ENCODE measurements at regions not wholly inside any gene's neighbourhood (a gene's known extent, or its start where the extent isn't known, plus 50 kb on each side); places are given as distances from the start of the nearest gene placed in this dataset.

DNA sequence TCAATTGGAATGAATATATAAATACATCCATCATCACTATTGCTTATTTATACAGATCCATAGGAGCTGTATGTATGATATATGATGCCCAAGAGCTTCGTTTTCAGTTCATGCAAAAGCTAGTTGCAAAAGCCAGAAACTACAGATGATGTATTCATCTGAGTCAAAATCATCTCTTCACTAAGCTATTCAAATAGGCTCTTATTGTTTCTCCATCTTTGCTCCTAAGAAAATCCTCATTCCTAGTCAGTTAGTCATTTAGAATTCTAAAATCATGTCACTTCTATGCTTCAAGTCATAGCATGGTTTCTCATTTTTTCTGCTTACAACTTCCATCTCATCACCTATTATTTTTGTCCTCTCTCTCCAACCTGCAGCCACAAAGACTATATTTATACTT is 300.1 kb upstream of the TRAM1L1 start:
- no peaks in the 10 kb centered on the region for H3K4me1 ChIP-seq (ENCODE audit: control insufficient read depth, insufficient read depth, low read length)
- no peaks in the 10 kb centered on the region for H3K36me3 ChIP-seq (ENCODE audit: insufficient read depth, low read length)
- H3K27me3 ChIP-seq (ENCODE audit: control insufficient read depth, insufficient read depth, low read length) = no peaks in the 10 kb centered on the region
- H3K4me3 ChIP-seq (ENCODE audit: low read length) = no peak overlapping the region
- no peak overlapping the region for H3K4me2 ChIP-seq (ENCODE audit: low read length)
- no peaks in the 10 kb centered on the region for H3K9me3 ChIP-seq (replicated peaks; ENCODE audit: low read length)
- H3K9ac ChIP-seq (ENCODE audit: low read depth, low read length) = no peak overlapping the region

DNA sequence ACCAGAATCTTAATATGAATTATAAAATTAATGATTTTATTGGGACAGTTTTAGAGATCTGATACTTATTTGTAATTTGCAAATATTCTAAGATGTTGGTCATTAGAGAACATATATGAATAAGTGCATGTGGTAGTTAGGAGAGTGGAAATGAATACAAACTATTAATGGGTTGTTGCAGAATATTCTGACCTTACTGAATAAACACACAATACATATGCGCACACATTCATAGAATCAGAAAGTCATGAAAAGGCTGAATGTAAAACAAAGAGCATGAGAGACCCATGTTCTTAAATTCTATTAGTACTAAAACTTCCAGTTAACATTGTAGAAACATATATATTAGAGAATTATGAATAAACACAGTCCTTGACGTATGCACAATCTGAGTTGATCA is 301.7 kb upstream of the TRAM1L1 start:
- no peaks in the 10 kb centered on the region for H3K4me1 ChIP-seq (ENCODE audit: control insufficient read depth, insufficient read depth, low read length)
- no peaks in the 10 kb centered on the region for H3K36me3 ChIP-seq (ENCODE audit: insufficient read depth, low read length)
- no peaks in the 10 kb centered on the region for H3K9me3 ChIP-seq (replicated peaks; ENCODE audit: low read length)
- no peak overlapping the region for H3K4me3 ChIP-seq (ENCODE audit: low read length)
- no peak overlapping the region for H3K9ac ChIP-seq (ENCODE audit: low read depth, low read length)
- H3K4me2 ChIP-seq (ENCODE audit: low read length) = no peak overlapping the region
- H3K27me3 ChIP-seq (ENCODE audit: control insufficient read depth, insufficient read depth, low read length) = no peaks in the 10 kb centered on the region

DNA sequence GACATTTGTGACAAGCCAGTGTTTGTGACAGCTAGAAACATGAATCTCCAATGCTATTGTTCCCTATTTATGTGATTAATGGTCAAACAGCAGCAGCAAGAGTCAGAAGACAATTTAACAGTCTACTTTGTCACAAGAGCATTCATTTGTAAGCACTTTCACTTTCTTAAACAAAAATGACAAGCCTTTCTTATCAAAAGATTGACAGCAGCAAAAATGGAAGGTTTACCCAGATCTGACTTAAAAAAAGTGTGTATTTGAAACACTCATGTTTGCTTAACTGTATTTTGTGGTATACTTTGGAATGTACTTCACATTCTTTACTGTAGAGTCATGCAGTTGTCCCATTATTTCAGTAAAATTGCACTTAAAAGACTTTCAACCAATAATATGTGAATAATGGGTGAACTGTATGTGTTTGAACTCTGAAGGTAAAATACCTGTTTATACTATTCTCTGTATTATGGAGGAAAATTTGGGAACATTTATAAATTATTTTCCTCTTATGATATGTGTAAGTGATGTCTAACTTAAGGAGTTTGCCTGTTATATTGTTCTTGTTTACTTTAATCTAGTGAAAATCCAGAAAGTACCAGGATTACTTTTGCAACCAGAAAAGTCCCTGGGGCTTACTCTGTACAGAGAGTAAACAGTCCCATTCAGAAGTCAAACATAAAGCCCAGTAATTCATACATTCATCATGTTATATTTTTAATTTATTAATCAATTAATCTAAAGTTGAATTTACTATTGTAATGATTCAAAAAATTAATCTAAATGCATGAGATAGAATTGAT is 314.9 kb upstream of the TRAM1L1 start:
- H3K4me2 ChIP-seq (ENCODE audit: low read length) = peak overlapping the region; percentile 69
- peak overlapping the region; percentile 48 for H3K4me3 ChIP-seq (ENCODE audit: low read length)
- no peaks in the 10 kb centered on the region for H3K27me3 ChIP-seq (ENCODE audit: control insufficient read depth, insufficient read depth, low read length)
- H3K9me3 ChIP-seq (replicated peaks; ENCODE audit: low read length) = no peaks in the 10 kb centered on the region
- peak overlapping the region; percentile 43 for H3K9ac ChIP-seq (ENCODE audit: low read depth, low read length)
- H3K4me1 ChIP-seq (ENCODE audit: control insufficient read depth, insufficient read depth, low read length) = peaks cover 11% of the 10 kb centered on the region
- H3K36me3 ChIP-seq (ENCODE audit: insufficient read depth, low read length) = no peaks in the 10 kb centered on the region

DNA sequence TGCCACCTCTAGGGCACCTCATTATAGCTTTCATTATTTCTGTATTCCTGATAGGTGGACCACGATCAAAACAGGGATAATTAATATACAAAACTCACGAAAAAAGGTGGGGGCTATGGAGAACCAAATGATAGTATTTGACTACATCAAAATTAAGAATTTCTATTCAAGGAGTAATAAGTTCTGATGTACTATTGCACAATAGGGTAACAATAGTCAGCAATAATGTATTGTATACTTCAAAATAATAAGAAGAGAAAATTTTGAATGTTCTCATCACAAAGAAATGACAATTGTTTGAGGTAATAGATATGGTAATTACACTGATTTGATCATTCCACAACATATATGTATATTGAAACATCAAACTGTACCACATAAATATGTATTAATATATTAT is 327.3 kb upstream of the TRAM1L1 start:
- no peak overlapping the region for H3K4me2 ChIP-seq (ENCODE audit: low read length)
- H3K9ac ChIP-seq (ENCODE audit: low read depth, low read length) = no peak overlapping the region
- H3K27me3 ChIP-seq (ENCODE audit: control insufficient read depth, insufficient read depth, low read length) = no peaks in the 10 kb centered on the region
- no peaks in the 10 kb centered on the region for H3K4me1 ChIP-seq (ENCODE audit: control insufficient read depth, insufficient read depth, low read length)
- H3K9me3 ChIP-seq (replicated peaks; ENCODE audit: low read length) = no peaks in the 10 kb centered on the region
- H3K36me3 ChIP-seq (ENCODE audit: insufficient read depth, low read length) = no peaks in the 10 kb centered on the region
- no peak overlapping the region for H3K4me3 ChIP-seq (ENCODE audit: low read length)

DNA sequence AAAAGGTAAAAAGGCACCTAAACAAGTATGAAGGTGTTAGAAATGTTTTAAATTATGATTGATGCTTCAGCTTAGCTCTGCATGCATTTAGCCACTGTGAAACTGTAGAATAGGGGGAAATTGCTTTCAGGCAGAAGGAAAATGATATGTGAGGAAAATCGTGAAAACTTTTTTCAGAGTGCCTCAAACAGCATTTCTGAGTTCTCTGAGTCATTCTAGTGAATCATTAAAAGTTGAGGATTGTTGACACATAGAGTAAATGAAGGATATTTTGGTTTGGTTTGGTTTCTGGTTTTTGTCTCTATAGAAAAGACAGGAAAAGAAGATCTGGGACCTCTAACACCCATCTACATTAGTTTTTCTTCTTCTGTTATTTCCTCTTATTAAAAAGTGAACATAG is 332.5 kb upstream of the TRAM1L1 start:
- Histone ChIP-seq H3K9me3 (replicated peaks; ENCODE audit: low read length) (no peaks in the 10 kb centered on the region), H3K9ac (ENCODE audit: low read depth, low read length) (no peak overlapping the region), H3K4me1 (ENCODE audit: control insufficient read depth, insufficient read depth, low read length) (no peaks in the 10 kb centered on the region), H3K4me2 (ENCODE audit: low read length) (no peak overlapping the region), H3K27me3 (ENCODE audit: control insufficient read depth, insufficient read depth, low read length) (no peaks in the 10 kb centered on the region), H3K36me3 (ENCODE audit: insufficient read depth, low read length) (no peaks in the 10 kb centered on the region), H3K4me3 (ENCODE audit: low read length) (no peak overlapping the region)

DNA sequence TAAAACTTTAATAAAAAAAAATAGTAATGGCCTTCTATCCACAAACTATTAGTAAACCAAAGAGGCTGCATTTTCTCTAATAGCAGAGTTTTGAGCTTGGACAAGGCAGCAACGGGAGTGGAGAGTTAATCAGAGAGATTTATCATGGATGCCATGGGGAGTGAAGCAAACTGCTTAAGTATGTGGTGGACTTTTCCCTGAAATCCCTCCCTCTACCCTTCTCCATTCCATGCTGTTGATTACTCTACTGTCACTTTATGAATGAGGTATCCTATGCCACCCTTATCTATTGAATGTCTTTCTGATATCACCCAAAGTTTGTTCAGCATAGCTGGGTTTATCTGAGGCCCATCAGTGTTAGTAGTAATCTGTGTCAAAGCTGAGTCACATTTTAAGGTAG is 335.6 kb upstream of the TRAM1L1 start:
- Histone ChIP-seq H3K4me2 (ENCODE audit: low read length) (no peak overlapping the region), H3K9me3 (replicated peaks; ENCODE audit: low read length) (no peaks in the 10 kb centered on the region), H3K4me1 (ENCODE audit: control insufficient read depth, insufficient read depth, low read length) (no peaks in the 10 kb centered on the region), H3K4me3 (ENCODE audit: low read length) (no peak overlapping the region), H3K27me3 (ENCODE audit: control insufficient read depth, insufficient read depth, low read length) (no peaks in the 10 kb centered on the region), H3K36me3 (ENCODE audit: insufficient read depth, low read length) (no peaks in the 10 kb centered on the region), H3K9ac (ENCODE audit: low read depth, low read length) (no peak overlapping the region)

DNA sequence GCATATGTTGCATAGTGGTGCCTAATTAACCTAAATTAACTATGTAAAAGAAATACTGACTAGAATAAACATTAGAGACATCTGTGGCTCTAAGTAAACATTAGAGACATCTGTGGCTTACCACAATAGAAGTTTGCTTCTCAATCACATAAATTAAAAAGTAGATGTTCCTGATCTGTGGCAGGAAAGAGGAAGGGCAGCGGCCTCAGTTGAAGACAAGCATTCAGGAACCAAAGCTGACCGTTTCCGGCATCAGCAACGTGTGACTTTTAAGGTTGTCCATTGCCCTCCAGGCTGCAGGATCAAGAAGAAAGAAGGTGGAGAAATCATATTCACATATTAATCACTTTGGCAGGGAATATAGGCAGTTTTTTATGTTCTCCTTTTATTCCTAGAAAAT is 336.3 kb upstream of the TRAM1L1 start:
- Histone ChIP-seq H3K4me3 (ENCODE audit: low read length) (no peak overlapping the region), H3K4me1 (ENCODE audit: control insufficient read depth, insufficient read depth, low read length) (no peaks in the 10 kb centered on the region), H3K36me3 (ENCODE audit: insufficient read depth, low read length) (no peaks in the 10 kb centered on the region), H3K27me3 (ENCODE audit: control insufficient read depth, insufficient read depth, low read length) (no peaks in the 10 kb centered on the region), H3K9ac (ENCODE audit: low read depth, low read length) (no peak overlapping the region), H3K4me2 (ENCODE audit: low read length) (no peak overlapping the region), H3K9me3 (replicated peaks; ENCODE audit: low read length) (no peaks in the 10 kb centered on the region)

DNA sequence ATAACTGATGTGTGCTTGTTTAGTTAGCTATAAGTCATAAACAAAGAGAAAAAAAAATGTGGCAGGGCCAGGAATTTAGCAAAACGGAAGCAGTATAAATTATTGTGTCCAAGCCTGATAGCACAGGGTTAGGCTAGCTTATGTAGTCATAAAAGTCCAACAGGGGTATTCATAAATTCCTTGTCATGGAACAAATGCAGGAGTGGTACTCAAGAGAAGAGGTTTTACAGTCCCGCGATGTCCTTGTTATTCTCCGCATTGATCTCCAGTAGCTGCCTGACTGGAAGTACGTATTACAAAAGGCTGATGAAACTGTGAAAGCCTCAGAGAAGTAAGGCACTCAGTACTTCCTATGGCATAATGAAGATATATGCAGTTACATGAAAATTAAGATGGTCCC is 336.9 kb upstream of the TRAM1L1 start:
- Histone ChIP-seq H3K9ac (ENCODE audit: low read depth, low read length) (no peak overlapping the region), H3K4me2 (ENCODE audit: low read length) (no peak overlapping the region), H3K4me3 (ENCODE audit: low read length) (no peak overlapping the region), H3K9me3 (replicated peaks; ENCODE audit: low read length) (no peaks in the 10 kb centered on the region), H3K36me3 (ENCODE audit: insufficient read depth, low read length) (no peaks in the 10 kb centered on the region), H3K27me3 (ENCODE audit: control insufficient read depth, insufficient read depth, low read length) (no peaks in the 10 kb centered on the region), H3K4me1 (ENCODE audit: control insufficient read depth, insufficient read depth, low read length) (no peaks in the 10 kb centered on the region)

DNA sequence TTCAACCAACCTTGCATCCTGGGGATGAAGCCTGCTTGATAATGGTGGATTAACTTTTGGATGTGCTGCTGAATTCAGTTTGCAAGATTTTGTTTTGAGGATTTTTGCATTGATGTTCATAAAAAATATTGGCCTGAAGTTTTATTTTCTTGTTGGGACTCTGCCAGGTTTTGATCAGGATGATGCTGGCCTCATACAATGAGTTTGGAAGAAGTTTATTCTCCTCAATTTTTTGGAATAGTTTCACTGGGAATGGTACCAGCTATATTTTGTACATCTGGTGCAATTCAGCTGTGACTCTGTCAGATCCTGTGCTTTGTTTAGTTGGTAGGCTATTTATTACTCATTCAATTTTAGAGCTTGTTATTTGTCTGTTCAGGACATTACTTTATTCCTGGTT is 340.3 kb upstream of the TRAM1L1 start:
- Histone ChIP-seq H3K4me3 (ENCODE audit: low read length) (no peak overlapping the region), H3K36me3 (ENCODE audit: insufficient read depth, low read length) (no peaks in the 10 kb centered on the region), H3K27me3 (ENCODE audit: control insufficient read depth, insufficient read depth, low read length) (no peaks in the 10 kb centered on the region), H3K9ac (ENCODE audit: low read depth, low read length) (no peak overlapping the region), H3K9me3 (replicated peaks; ENCODE audit: low read length) (no peaks in the 10 kb centered on the region), H3K4me1 (ENCODE audit: control insufficient read depth, insufficient read depth, low read length) (no peaks in the 10 kb centered on the region), H3K4me2 (ENCODE audit: low read length) (no peak overlapping the region)

DNA sequence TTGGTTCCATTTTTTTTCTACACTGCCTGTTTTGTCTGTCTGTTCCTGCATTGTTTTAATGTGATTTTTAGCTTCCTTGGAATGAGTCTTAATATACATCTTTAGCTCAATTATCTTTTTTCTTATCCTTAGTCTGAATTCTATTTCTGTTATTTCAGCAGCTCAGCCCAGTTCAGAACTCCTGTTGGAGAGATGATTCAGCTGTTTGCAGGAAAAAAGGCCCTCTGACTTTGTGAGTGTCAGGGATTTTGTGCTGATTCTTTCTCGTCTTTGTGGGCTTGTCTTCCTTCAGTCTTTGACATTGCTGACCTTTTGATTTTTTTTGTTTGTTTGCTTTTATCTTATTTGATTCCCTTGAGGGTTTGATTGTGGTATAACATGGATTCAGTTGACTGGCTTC is 343.2 kb upstream of the TRAM1L1 start:
- no peaks in the 10 kb centered on the region for H3K27me3 ChIP-seq (ENCODE audit: control insufficient read depth, insufficient read depth, low read length)
- H3K4me3 ChIP-seq (ENCODE audit: low read length) = no peak overlapping the region
- H3K9me3 ChIP-seq (replicated peaks; ENCODE audit: low read length) = no peaks in the 10 kb centered on the region
- H3K36me3 ChIP-seq (ENCODE audit: insufficient read depth, low read length) = no peaks in the 10 kb centered on the region
- H3K9ac ChIP-seq (ENCODE audit: low read depth, low read length) = no peak overlapping the region
- no peaks in the 10 kb centered on the region for H3K4me1 ChIP-seq (ENCODE audit: control insufficient read depth, insufficient read depth, low read length)
- no peak overlapping the region for H3K4me2 ChIP-seq (ENCODE audit: low read length)

DNA sequence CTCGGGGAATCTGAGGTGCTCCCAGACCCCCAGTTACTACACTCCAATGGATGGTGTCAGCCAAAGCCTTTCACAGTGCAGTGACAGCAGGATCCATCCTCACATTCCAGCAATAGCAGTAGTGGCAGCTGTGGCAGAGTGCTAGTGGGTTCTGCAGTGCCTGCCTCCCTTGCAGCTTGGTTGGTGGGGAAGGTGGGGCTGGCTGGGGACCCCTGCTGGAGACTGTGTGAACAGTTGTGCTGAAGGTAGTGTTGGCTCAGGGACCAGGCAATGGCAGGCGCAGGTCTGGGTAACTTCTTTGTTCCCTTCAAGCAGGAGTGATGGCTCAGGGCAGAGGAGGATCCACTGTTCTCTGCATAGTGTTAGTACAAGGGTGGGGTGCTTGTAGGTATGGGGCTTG is 343.7 kb upstream of the TRAM1L1 start:
- Histone ChIP-seq H3K4me2 (ENCODE audit: low read length) (no peak overlapping the region), H3K9me3 (replicated peaks; ENCODE audit: low read length) (no peaks in the 10 kb centered on the region), H3K36me3 (ENCODE audit: insufficient read depth, low read length) (no peaks in the 10 kb centered on the region), H3K4me1 (ENCODE audit: control insufficient read depth, insufficient read depth, low read length) (no peaks in the 10 kb centered on the region), H3K27me3 (ENCODE audit: control insufficient read depth, insufficient read depth, low read length) (no peaks in the 10 kb centered on the region), H3K9ac (ENCODE audit: low read depth, low read length) (no peak overlapping the region), H3K4me3 (ENCODE audit: low read length) (no peak overlapping the region)

DNA sequence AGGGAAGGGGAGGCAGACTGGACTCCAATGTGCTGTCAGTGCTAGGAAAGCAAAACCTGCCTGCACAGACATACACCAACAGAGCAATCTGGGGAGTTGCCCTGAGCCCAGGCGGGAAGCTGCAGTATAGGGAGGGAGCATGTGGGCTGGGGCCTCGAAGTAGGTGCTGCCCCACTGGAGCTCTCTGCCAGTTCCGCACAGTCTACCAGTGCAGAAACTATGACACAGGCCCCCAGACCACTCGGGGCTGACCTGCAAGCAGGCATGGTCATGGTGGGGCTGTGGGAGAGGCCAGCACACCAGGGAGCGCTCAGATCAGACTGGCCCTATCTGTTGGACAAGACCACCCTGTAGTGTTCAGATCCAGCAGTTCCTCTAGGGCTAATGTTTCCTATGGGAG is 344.1 kb upstream of the TRAM1L1 start:
- Histone ChIP-seq H3K4me2 (ENCODE audit: low read length) (no peak overlapping the region), H3K36me3 (ENCODE audit: insufficient read depth, low read length) (no peaks in the 10 kb centered on the region), H3K9ac (ENCODE audit: low read depth, low read length) (no peak overlapping the region), H3K9me3 (replicated peaks; ENCODE audit: low read length) (no peaks in the 10 kb centered on the region), H3K27me3 (ENCODE audit: control insufficient read depth, insufficient read depth, low read length) (no peaks in the 10 kb centered on the region), H3K4me1 (ENCODE audit: control insufficient read depth, insufficient read depth, low read length) (no peaks in the 10 kb centered on the region), H3K4me3 (ENCODE audit: low read length) (no peak overlapping the region)

Measured in skeletal muscle satellite cell (primary cell).